HG03135 (cell line): ENCODE measurements at regions not wholly inside any gene's neighbourhood (a gene's known extent, or its start where the extent isn't known, plus 50 kb on each side); places are given as distances from the start of the nearest gene placed in this dataset.

Experiments used
- ATAC-seq: cut with Tn5 transposase; IDR thresholded peaks from one replicate; pipeline ENCODE4 v1.9.1; 2021; ENCODE audit warnings: mild to moderate bottlenecking, moderate library complexity; ENCODE audit not compliant: unreplicated experiment

DNA sequence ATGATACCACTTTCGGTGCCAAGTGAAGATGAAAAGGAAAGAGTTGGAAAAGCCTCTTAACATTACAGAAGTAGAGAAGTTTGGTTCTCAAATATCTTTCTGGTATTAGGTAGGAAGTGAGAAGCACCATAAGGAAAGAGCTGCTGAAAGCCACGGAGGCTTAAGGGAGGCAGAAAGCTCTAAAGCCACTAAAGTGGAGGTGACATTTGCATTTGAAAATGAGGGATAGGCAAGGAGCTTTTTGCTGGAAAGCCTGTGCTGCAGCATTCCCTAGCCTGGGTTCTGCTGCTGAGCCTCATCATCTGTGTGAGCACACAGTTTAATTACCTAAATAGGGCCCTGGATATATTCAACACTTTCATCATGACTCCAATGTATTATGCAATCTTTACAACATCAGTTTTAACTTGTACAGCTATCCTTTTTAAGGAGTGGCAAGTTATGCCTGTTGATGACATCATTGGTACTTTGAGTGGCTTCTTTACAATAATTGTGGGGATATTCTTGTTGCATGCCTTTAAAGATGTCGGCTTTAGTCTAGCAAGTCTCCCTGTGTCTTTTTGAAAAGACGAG is 315.4 kb downstream of the RBM26 start:
- no peak for ATAC-seq

DNA sequence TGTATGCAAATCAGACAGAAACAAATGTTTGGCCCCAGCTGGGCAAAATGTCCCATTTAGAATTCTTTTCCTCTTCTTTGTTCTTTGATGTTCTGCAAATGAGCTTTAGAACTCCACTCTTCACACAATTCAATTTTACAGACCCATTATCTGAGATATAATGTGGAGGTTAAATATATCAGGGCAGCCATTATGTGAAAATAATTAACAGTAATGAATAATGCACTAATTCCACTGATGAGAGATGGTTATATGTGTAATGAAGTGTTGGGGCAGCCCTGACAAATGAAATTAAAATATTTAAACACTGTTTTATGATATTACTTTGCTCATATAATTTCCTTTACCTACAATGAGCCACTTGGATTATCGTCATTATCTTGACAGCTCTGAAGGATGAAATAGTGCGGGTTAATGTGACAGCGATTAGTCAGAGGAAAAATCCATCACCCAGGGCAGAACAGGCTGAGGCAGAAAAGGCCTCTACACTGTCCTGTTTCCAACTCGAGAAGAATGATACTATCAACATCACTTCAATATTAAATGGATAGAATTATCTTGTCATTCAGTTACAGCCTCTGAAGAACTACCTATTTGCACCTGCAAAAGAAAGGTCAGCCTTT is 321.1 kb downstream of the RBM26 start:
- ATAC-seq: no peak

DNA sequence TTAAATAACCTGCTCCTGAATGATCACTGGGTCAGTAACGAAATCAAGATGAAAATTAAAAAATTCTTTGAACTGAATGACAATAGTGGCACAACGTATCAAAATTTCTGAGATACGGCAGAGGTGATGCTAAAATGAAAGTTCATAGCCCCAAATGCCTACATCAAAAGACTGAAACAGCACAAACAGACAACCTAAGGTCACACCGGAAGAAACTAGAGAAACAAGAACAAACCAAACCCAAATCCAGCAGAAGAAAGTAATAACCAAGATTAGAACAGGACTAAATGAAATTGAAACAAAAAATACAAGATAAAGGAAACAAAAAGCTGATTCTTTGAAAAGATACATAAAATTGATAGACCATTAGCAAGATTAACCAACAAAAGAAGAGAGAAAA is 324.1 kb downstream of the RBM26 start:
- ATAC-seq: no peak

- no peak for ATAC-seq
Observed at GRCh38 chr13:79079351-79079839, 326.7 kb downstream of the RBM26 start.

- ATAC-seq: no peak
Observed at GRCh38 chr13:79075703-79076102, 330.4 kb downstream of the RBM26 start.

GRCh38 chr13:79070343-79070974 is 335.6 kb downstream of the RBM26 start:
- no peak for ATAC-seq

GRCh38 chr13:79062291-79062690 is 343.8 kb downstream of the RBM26 start:
- no peak for ATAC-seq

DNA sequence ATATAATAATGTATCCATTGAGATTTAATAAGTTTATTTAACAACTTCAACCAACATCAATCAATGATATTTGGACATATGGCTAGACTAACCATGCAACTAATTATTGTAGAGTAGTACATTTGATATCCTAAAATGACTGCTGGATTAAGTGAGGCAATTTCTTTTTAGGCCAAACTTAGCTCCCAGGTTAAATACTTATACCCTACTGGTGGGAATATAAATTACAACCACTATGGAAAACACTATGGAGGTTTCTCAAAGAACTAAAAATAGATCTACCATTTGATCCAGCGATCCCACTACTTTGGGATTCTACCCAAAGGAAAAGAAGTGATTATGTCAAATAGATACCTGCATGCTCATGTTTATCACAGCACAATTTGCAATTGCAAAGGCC is 345.8 kb downstream of the RBM26 start:
- no peak for ATAC-seq

DNA sequence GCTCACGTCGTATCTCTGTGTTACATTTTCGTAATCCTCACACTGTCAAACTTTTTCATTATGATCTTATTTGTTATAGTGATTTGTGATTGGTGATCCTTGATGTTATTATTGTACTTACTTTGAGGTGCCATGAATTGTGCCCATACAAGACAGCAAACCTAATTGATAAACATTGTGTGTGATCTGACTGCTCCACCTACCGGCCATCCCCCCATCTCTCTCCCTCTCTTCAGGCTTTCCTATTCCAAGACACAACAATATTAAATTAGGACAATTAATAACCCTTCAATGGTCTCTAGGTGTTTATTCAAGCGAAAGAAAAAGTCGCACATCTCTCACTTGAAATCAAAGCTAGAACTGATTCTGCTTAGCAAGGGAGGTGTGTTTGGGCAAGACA is 349.3 kb downstream of the RBM26 start:
- no peak for ATAC-seq

GRCh38 chr13:79051472-79051871 is 354.6 kb downstream of the RBM26 start:
- ATAC-seq: no peak

DNA sequence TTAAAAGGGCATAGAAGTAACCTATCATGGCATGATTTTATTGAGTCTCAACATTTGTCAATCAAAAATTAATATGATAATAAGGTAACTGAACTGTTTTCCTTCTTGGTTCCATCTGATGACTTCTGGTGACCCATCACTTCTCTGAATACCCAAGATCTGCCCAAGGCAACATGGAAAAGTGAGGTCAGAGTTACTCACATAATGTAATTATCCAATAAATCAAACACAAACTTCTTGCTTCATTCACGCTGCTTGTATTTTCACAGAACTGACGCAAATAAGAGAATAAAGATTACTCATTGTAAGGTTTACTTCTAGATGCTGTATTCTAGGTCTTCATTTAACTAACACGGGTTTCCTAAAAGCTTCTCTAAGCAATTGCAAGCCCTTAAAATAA is 361.6 kb downstream of the RBM26 start:
- ATAC-seq: no peak

DNA sequence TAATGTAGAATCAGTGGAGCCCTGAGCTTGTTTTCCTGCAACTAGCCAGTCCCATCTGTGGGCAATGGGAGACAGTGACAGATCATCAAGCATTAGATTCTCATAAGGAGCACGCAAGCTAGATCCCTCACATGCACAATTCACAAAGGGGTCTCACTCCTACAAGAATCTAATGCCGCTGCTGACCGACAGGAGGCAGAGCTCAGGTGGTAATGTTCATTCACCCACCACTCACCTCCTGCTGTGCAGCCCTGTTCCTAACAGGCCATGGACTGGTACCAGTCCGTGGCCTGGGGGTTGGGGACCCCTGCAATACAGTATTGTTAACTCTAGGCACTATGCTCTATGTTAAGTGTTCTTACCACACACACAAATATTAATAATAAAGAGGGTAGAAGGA is 362.8 kb downstream of the RBM26 start:
- no peak for ATAC-seq

DNA sequence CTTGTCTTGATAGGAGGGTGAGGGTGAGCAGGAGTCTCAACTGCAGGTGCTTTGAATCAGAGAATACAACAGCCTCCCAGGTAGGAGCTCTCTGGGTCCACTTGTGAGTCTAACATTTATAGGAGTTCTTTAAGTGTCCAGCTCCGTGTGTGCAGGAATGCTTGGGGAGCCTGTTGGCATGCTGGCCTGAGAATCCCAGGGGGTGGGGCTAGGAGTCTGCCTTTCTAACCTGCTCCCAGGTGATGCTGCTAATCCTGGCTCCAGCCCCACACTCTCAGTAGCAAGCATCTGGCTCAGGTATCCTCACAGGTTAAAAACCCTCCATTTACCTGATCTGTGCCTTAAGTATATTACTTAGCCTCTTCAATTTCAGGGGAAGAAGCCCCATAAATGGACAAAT is 368.9 kb downstream of the RBM26 start:
- ATAC-seq: no peak

DNA sequence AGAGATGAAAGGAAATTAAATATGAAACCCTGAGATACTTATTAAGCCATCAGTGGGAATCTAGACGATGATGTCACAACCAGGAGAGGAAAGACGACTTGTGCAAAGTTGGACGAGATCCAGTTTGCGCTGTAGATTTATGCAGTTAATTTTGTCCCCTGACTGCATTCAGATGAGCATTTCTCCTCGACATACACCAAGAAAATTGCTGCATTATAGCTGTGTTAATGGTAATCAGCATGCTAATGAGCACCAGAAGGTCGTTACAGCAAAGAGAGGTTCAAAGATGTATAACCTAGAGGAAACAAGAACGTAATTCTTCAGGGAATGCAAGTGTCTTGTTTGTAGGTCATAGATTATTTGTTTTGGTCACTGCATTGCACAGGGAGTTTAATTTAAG is 371.7 kb downstream of the RBM26 start:
- ATAC-seq: no peak

GRCh38 chr13:79030513-79030912 is 371.6 kb upstream of the OBI1 start:
- ATAC-seq: no peak

GRCh38 chr13:79018166-79018565 is 359.2 kb upstream of the OBI1 start:
- ATAC-seq: no peak

DNA sequence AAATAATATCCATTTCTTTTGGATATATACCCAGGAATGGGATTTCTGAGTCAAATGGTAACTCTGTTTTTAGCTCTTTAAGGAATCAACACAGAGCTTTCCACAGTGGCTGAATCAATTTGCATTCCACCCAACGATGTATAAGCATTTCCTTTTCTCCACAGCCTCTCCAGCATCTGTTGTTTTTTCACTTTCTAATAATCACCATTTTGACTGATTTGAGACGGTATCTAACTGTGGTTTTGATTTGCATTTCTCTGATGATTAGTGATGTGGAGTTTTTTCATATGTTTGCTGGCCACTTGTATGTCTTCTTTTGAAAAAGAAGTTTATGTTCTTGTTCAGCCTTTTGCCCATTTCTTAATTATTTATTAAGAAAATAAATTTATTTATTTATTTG is 352.2 kb upstream of the OBI1 start:
- ATAC-seq: no peak

GRCh38 chr13:79003989-79004898 is 345.3 kb upstream of the OBI1 start:
- no peak for ATAC-seq

GRCh38 chr13:78999494-78999893 is 340.5 kb upstream of the OBI1 start:
- no peak for ATAC-seq

GRCh38 chr13:78998630-78999315 is 339.8 kb upstream of the OBI1 start:
- no peak for ATAC-seq
